HG03066 (cell line): ENCODE measurements at regions not wholly inside any gene's neighbourhood (a gene's known extent, or its start where the extent isn't known, plus 50 kb on each side); places are given as distances from the start of the nearest gene placed in this dataset.
"Not testable (repeated sequence)": the region's sequence is repeated elsewhere in the genome, so short reads cannot be mapped to it uniquely, and the experiment has no call there.

Experiments
- ATAC-seq: cut with Tn5 transposase; IDR thresholded peaks from one replicate; pipeline ENCODE4 v1.9.1; 2021; ENCODE audit warnings: low read depth; ENCODE audit not compliant: unreplicated experiment

DNA sequence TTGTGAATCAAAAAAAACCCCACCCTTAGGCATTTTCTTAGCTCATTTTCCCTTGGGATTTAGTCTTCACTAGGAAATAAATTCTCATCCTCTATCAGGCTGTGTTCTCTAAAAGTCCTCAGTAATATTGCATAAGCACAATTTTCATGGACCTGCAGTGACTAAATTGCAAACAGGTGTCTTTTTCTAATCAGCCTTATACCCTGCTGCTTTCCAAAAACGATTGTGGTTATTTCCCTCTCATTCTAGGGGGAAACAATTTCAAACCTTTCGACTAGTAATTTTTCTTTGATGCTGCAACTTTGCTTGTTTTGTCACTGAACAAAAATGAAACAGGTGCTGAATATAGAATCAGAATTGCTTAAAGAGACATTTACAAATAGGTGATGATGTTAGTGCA is 549.9 kb downstream of the PDHA2 start:
- no peak for ATAC-seq

DNA sequence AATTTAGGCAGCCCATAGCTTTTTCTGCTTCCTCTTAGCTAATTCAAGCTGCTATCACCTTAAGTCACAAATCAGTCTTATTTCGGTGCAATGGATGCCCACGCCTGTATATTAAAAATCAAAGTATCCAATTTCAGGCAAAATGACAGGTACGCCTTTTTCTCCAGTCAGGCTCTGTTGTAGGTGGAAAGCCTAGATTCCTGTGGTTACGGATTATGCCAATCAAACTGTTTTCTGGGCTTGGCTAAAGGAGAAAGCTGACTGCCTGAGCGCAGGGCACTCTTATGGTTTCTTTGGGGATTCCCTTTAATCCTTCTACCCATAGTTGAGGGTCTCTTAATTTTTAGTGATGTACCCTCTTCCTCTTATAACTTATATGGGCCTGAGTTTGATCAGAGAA is 550.5 kb downstream of the PDHA2 start:
- no peak for ATAC-seq

DNA sequence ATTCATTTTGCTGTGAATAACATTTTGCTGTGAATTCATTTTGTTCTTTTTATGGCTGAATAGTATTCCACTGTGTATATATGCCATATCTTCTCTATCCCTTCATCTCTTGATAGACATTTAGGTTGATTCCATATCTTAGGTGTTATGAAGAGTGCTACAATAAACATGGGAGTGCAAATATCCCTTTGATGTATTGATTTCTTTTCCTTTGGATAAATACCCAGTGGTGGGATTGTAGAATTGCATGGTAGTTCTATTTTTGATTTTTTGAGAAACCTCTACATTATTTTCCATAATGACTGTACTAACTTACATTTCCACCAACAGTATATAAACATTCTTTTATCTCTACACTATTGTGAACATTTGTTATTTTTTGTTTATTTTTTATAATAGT is 555.9 kb downstream of the PDHA2 start:
- ATAC-seq, result no peak

DNA sequence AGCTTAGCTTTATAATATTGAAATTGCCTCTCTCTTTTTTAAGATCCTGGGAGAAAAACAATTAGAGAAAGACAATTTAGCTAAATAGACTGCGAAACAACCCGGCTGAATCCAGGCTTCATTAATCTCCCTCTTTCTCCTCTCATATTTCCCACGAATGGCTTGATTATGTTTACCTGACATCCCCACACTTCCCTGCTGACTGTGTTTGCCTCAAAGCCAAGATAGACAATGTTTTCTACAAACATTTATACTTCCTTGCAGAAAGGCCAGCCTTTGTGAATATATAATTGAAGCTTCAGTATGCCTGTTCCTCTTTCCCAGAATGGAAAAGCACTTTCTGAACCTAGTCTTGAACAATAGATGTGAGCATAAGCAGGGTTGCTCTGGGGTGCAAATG is 566.8 kb downstream of the PDHA2 start:
- no peak for ATAC-seq

DNA sequence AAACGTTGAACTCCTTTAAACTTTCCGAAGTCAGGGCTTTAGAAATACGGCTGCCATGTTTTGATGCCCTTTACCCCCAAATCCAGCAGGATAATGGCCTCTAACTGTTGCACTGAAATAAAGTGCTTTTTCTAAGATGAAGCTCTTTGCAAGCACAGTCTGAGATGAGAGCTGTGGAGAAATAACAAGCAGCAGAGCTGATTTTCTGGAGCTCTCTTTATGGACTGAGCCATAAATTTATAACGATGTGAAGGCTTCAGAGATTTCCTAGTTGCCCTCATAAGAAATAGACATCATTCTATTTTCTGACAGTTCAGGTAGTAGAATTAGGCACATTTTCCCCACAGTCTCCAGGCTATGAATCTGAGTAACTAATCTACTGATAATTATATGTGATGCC is 567.3 kb downstream of the PDHA2 start:
- ATAC-seq, result no peak

DNA sequence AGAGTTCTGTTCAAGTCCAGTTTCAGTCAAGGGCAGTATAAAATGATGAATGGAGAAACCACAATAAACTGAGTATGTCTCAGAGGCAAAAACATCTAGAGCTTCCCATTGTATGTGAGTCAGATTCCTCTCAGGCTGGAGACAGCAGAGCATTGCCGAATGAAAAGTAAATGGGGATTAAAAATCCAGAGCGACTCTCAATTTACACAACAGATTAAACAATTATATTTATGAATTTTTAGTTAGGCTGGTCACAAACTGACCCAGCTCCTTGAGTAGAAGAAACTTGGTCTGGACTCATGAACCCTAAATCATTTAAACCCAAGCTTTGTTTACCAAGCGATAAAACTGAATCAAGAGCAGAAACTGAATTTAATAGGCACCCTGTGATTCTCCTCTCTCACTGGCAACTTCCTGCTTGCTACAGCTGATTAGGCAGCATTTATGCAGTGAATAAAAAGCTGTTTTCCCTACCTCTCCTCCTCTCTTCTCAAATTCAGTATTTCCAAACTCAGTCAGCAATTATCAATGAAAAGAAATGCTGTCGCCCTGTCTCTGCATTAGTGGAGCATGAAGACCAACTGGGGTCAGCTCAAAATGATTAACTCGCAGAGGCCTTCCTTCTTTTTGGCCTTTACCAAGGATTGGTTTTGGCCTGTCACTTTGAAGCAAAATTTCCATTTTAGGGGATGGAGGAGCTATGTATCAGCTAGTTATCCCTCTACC is 568.0 kb downstream of the PDHA2 start:
- ATAC-seq, result no peak

DNA sequence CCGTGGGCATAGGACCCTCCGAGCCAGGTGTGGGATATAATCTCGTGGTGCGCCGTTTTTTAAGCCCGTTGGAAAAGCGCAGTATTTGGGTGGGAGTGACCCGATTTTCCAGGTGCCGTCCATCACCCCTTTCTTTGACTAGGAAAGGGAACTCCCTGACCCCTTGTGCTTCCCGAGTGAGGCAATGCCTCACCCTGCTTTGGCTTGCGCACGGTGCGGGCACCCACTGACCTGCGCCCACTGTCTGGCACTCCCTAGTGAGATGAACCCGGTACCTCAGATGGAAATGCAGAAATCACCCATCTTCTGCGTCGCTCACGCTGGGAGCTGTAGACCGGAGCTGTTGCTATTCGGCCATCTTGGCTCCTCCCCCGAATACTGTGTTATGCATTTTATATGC is 575.0 kb downstream of the PDHA2 start:
- not testable (repeated sequence) for ATAC-seq

DNA sequence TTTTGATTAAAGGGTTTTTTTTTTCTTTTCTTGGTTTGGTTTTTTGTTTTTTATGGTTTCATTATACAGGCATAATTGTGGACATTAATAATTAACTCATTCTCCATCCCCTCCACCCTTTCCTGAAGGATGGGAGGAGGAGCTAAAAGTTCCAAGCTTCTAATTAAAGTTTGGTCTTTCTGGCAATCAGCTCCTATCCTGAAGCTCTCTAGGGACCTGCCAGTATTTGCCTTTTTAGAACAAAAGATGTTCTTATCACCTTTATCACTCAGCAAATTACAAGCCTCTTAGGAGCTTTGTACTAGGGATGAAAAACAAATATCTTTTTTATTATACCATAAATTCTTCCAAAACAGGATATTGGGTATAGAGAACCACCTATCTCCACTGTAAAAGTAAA is 589.8 kb downstream of the PDHA2 start:
- ATAC-seq, result no peak

DNA sequence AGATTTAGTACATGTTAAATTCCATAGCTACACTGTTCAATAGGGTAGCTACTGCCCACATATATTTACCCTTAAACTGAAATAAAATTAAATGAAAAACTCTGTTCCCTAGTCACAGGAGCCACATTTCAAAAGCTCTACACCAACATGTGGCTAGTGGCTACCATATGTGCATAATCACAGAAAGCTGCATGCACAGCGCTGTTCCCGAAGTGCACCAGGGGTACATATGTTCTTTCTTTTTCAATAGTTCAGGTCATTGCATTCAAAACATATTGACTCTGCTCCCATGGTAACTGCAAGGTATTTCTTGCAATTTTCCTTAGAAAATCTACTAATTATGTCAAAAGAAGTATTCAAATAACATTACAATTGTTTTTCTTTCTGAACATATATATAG is 591.2 kb downstream of the PDHA2 start:
- ATAC-seq, result no peak

DNA sequence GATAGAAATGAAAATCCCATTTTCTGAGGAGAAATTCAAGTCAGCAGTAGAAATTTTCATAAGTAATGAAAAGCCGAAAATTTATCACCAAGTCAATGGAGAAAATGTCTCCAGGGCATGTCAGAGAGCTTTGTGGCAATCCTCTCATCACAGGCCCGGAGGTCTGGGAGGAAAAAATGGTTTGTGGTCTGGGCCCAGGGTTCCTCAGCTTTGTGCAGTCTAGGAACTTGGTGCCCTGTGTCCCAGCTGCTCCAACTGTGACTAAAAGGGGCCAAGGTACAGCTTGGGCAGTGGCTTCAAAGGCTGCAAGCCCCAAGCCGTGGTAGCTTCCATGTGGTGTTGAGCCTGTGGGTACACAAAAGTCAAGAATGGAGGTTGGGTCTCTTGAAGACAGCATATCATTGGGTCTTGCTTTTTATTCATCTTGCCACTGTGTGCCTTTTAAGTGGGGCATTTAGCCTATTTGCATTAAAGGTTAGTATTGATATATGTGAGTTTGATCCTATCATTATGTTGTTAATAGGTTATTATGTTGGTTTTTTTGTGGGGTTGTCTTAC is 608.5 kb downstream of the PDHA2 start:
- ATAC-seq, result no peak

DNA sequence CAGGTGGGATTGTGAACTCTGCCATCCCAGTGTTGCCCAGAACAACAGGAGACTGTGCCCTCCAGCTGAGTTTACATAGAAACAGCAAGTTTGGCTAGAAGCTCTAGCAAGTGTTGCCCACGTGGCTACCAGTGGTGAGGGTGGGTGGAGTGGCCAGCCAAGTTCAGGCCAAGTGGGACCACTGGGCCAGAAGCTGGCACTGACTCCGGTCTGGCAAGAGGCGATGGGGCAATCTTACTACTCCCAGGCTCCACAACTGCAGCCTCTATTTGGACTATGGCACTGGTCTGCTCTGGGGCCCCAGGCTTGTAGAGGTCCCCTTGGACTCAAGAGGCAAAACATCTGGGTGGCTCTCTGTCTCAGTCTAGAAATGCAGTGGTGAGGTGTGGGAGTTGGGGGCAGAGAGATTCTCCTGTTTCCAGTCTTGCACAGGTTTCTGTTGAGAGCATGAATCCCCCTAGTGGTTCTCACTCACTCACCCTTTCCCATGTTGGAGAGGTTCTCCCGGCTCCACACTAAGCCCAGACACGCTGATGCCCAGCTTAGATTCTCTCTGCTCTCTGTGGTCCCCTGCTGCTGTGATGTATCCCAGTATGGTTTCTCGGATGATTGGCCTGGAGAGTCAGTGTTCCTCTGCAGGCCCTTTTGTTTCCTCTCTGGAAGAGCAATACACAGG is 615.3 kb downstream of the PDHA2 start:
- ATAC-seq, result no peak

DNA sequence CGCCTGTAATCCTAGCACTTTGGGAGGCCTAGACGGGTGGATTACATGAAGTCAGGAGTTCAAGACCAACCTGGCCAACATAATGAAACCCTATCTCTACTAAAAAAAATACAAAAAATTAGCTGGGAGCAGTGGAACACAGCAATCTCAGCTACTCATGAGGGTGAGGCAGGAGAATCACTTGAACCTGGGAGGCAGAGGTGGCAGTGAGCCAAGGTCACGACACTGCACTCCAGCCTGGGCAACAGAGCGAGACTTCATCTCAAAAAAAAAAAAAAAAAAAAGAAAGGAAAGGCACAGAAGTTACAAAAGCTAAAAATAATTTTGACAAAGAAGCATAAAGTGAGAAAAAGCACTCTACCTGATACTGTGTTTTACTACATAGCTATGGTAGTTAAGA is 618.1 kb downstream of the PDHA2 start:
- ATAC-seq, result not testable (repeated sequence)

DNA sequence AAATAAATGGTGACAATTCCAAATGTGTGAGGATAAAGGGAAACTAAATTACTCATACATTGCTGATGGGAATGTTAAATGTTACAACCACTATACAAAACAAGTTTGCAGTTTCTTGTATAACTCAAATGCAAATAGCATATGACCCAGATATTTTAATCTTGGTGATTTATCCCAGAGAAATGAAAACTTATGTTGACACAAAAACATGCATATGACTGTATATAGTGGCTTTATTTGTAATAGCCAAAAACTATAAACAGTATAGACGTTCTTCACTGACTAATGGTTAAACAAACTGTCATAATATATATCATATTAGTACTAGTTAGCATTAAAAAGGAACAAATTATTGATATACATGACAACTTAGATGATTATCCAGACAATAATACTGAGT is 619.2 kb downstream of the PDHA2 start:
- ATAC-seq, result no peak

DNA sequence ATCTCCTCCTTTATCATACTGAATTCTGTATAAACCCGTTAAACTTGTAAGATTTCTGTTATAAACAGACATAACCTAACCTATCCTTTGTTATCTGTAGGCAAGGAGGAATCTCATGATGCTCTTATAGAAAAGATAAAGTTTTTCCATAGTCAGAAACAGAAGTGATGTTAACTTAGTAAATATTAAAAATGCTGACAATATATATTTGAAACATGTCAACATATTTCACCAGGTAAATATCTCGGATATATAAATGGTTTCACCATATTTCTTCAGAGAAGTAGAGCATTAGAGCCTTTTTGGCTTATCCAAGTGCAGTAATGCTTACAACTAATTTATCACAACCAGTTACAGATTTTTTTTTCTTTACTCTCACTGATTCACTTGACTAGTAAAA is 625.9 kb downstream of the PDHA2 start:
- ATAC-seq, result no peak

DNA sequence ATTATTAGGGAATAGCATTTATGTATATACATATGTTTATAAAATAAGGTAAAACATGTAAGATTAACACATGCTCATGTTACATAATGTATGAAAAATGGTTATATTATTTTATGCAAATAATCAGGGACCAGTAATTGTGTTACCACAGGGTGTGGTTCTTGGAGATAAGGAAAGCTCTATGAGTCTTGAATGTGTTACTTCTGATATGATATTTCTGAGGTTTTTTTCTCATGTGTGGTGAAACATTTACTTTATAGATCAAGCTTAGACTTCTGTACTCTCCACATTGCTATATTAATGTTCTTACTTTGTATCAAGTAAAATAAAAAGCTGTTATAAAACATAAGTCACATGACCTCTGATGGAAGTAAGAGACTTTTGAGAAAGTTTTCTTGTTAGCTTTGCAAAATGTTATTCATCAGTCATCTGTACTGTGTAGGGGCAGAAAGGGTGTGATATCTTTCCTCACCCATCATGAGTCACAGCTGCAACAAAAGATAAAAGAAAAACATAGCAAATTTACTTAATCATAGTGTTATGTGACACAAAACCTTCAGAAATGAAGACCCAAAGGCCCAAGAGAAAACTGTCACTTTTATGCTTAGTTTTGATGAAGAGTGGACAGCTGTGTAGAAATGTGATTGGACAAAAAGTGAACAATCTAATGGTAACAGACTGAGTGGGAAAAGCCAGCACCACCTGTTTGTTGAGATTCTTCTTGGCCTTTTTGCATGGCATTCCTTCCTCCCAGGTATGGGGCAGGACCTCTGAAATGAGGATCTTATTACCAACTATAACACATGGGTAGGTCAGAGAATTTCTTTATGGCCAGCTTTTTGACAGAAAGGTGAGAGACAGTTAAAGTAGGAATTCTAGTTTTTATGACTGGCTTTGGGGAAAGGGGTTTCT is 632.3 kb downstream of the PDHA2 start:
- no peak for ATAC-seq

DNA sequence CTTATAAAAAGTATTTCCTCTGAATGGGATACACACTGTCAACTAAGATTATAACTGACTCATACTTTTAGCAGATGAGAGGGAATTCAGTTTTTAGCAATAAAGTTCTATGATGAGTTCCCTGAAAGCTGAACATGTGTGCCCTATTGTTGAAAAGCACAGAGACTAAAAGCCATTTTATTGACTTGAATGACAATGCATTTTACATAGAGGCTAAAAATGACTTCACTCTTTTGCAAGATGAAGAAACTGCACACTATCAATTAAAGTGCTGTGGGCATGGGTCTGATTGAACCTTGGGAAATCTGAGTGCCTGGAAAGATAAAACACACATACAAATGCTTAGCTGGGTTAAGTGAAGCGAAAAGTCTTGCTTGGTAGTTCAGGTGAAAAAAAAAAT is 633.4 kb downstream of the PDHA2 start:
- ATAC-seq, result no peak

DNA sequence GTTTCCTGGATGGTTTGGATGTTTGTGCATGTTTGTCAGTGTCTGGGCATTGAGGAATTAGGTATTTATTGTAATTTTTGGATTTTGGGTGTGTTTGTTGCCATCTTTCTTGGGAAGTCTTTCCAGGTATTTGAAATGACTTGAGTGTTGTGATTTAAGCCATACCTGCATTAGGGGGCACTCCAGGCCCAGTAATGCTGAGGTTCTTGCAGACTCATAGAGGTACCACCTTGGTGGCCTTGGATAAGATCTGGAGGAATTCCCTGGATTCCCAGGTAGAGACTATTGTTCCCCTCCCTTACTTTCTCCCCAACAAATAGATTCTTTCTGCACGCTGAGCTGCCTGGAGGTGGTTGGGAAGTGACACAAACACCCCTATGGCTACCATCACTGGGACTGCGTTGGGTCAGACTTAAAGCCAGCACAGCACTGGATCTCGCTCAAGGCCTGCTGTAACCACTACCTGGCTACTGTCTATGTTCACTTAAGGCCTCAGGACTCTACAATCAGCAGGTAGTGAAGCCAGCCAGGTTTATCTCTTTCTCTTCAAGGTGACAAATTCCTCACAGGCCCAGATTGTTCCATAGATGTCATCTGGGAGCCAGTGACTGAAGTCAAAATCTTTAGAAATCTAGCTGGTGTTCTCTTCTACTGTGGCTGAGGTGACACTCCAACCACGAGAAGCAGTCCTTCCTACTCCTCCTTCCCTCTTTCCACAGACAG is 643.6 kb downstream of the PDHA2 start:
- ATAC-seq, result no peak

DNA sequence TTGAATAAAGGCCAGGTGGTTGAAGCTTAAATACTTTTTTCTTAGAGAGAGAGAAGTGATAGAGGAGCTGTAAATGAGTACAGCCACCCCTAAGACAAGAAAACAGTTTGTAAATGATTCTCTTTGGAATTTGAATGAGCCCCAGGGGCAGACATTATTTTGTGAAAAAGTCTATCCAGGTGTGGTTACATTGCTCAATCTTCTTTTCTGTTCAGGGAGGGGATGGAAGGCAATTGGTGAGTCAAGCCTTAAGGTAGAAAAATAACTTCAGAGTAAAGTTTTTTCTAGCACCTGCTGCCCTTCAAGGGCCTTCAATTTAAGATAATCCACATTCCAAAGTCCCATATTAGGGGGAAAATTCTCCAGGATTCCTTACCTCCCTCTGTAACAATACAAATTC is 646.7 kb downstream of the PDHA2 start:
- no peak for ATAC-seq

DNA sequence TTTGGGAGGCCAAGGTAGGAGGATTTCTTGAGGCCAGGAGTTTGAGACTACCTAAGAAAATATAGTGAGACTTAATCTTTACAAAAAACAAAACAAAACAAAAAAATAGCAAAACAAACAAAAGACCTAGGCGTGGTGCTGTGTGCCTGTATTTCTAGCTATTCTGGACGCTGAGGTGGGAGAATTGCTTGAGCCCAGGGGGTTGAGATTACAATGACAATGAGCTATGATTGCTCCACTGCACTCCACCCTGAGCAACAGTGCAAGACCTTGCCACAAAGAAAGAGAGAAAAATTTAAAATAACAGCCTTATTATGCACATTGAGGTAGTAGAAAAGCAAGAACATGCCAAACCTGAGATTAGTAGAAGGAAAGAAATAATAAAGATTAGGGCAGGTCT is 657.7 kb downstream of the PDHA2 start:
- ATAC-seq, result no peak

DNA sequence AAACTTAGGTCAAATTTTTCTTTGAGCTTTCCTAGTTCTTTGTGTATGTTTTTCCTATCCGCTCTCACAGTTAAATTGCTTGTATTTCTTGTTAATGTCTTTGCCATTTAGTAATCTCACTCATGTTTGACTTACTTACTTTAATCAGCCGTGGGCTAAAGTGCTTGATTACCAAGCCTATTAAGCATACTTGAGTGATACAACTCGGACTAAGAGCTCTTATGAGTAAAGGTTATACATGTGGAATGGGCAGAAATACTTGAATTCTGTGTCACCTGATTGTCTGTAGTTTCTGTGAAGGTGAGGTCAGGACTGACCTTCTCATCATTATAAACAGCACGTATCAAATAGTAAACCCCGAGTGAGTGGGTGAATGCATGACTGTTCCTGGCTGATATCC is 664.5 kb downstream of the PDHA2 start:
- no peak for ATAC-seq
